GM21515 (cell line): ENCODE measurements at regions not wholly inside any gene's neighbourhood (a gene's known extent, or its start where the extent isn't known, plus 50 kb on each side); places are given as distances from the start of the nearest gene placed in this dataset.

Source experiments
- ATAC-seq: cut with Tn5 transposase; IDR thresholded peaks from one replicate; pipeline ENCODE4 v1.9.1; 2021; ENCODE audit not compliant: unreplicated experiment

DNA sequence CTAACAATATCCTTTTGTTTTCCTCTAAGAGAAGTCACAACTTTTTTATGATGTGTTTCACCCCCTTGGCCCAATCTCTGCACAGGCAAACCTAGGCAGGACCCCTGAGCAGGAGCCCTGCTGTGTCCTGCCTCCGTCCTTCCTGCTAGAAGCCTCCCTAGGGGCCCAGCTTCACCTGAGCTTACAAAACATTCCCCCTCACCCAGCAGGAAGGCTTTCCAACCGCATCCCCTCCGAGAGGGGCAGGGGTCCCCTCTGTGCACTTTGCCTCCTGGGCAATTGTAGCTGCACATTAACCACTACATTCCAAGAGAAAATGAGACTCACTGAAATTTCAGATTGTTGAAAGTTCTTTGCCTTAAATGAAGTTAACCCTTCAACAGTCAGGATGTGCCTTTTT lies 176.2 kb downstream of the IRX2 start:
- ATAC-seq = no peak

DNA sequence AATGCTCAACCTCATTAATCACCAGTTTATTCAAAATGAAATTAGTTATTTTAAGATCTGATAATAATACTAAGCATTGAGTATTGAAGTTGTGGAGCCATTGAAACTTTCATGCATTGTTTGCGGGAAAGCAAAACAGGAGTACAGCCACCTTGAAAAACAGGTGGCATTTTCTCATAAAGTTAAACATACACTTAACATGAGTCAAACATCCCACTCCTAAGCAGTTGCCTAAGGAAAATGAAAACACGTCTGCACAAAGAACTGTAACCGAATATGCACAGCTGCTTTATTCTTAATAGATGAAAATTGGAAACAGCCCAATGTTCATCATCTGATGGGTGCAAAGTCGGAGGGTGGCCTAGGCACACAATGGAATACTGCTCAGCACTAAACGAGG lies 177.3 kb downstream of the IRX2 start:
- no peak for ATAC-seq

DNA sequence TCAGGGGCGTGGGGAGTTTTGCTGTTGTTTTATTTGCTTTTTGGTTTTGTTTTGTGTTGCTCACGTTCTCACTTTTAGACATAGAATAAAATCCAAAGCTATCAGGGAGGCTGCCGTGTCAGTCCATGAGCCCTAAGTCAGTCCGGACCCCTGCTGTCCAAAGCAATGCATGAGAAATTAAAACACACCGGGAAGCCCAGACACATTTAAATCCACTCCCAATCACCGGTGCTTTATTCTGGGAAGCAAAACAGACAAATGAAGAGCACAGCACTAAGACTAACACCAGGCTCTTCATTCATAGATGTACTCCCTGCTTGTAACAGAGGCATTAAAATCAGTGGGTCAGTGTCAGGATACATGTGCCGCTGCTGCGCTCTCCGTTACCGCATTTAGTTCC lies 180.9 kb downstream of the IRX2 start:
- ATAC-seq = no peak

DNA sequence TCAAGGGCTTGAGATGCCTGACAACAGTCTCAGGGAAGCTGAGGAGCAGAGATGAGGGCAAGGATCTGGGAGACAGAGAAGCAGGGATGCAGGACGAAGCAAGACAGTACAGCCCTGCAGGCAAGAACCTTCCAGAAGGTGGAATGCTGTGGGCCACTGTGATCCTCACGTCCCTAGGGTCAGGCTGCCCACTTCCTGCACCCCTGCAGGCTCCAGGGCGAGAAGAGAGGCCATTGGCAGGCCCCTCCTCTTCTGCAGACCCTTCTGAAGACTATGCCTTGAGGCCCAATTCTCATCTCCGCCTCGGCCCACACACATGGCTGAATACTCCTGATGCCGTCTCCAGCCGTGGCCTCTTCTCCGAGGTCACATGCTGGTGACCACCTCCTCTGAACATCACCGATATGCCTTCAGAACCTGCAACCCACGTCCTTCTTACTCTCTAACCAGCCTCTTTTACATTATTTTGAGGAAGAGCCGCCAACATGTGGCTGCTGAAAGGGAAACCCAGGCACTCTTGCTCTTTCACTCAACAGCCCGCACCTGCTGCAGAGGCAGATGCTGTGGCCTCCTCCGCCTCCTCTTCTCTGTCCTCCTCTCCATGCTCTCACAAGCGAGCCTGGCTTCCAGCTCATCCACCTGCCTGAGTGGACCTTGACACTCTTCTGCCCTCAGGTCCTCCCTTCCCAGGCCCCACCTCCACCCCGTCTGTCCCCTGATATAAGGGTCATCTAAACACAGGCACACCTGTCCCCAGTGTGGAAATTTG lies 181.5 kb downstream of the IRX2 start:
- no peak for ATAC-seq

DNA sequence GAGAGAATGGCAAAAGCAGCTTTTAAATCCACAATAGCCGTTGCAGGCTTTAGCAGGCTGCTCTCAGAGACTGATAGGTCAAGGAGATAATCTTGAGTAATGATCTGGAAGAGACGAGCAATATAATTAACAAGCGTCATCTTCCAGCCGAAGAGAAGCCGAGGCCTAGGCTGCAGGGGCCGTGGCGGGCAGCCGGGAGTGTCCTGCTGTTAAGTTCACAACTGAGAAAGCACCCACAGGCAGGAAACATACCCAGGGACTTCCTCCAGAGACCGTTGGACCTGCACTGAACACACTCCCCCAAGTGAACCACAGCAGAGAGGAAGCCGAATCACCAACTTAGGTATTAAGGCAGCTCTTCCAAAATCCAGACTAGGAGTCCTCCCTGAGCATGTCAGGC lies 182.3 kb downstream of the IRX2 start:
- ATAC-seq = no peak

DNA sequence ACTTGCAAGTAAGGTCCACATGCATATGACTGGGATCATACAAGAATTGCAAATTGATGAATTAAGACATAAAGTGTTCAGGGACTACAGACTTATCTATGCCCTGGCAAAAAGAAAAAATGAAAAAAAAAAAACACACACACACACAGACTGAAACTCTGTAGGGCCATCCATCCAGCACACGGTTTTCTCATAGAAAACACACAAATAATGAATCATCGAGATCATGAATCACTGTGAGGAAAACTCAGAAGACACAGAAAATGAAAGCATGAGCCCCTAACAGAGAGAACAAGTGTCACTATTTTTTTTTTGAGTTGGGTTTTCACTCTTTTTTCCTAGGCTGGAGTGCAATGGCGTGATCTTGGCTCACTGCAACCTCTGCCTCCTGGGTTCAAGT lies 185.2 kb downstream of the IRX2 start:
- ATAC-seq = no peak

DNA sequence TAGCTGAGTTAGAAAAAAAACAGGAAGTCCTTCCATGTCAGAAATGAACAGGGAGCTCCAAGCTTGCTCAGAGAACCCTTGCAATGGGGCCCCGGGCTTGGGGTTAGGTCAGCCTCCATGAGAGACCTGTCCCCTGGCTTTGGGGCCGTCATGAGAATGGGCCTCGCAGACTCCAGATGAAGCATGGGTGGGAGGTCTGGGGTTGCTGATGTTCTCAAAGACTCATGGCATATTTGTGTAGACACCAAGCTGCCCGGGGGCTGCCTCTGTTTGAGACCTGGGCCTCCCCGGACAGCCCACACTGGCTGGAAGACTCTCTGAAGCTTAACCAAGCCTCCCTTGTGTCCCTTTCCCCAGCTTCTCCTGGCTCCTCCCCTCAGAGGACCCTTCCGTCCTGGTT lies 186.3 kb downstream of the IRX2 start:
- ATAC-seq = no peak

DNA sequence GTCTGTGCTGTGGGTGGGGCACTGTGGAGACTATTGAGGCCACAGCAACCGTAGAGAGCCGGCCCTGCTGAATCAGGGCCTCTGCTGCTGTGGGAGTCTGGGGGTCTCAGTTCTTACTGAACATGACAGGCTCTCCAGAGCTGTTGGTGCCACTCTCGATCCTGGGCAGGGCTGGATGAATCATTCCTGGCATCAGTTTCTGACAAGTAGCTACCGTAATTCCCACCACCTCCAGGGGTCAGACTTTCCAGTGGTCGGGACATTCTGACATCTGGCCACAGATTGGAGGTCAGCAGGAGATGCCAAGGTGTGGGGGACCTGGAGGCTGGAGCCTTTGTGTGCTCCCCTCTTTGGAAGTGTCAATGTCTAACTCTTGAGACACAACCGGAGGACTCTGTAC lies 188.4 kb downstream of the IRX2 start:
- ATAC-seq = no peak

DNA sequence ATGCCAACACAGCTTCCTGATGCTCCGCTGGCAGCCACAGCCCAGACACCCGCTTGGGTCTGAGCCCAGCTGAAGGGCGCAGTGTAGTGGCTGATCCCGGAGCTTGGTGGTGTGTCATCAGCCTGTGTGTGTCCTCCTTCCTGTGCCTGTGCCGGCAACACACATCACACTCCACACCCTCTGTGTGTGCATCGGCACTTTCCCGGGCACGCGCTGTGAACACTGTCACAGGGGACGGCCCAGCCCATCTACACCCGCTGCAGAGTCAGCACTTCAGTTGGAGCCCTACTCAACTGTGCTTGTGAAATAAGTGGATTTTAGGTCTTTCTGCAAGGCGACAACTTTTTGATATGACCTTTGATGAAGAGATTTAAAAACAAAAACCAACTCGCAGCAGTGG lies 189.4 kb downstream of the IRX2 start:
- no peak for ATAC-seq

DNA sequence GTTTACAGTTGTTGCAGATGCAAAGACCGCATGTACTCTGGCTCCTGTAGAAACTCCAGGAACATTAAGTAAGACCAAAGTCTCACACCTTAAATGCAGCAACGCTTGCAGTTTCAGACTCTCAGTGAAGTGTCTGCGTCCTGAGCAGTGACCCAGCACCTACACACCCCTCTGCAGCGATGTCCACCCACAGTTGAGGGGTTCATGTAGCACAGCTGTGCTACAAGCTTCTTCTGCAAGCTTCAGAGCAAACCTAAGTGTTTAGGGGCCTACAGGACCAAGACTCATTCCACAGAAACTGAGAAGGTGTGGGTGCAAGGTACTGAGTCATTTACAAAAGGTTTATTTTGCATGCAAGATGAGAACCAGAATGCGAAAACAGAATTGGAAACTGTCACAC lies 191.0 kb downstream of the IRX2 start:
- ATAC-seq = no peak

DNA sequence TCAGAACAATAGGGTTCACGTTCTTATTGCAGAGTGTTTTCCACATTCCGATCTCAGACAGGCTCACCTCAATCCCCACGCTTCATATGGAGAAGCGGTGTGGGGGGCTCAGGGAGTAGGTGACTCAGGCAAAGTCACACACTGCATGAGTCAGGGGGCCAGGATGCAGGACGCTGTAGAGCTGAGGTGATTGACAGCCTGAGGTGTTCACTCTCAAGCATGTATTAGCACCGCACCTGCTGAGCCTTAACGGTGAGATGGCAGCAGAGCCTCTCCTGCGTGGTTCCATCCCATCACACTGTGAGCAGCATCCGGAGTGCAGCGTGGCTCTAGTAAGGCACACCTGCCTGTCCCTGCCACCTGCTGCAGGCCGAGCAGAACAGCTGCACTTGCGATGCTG lies 194.0 kb downstream of the IRX2 start:
- ATAC-seq = no peak

DNA sequence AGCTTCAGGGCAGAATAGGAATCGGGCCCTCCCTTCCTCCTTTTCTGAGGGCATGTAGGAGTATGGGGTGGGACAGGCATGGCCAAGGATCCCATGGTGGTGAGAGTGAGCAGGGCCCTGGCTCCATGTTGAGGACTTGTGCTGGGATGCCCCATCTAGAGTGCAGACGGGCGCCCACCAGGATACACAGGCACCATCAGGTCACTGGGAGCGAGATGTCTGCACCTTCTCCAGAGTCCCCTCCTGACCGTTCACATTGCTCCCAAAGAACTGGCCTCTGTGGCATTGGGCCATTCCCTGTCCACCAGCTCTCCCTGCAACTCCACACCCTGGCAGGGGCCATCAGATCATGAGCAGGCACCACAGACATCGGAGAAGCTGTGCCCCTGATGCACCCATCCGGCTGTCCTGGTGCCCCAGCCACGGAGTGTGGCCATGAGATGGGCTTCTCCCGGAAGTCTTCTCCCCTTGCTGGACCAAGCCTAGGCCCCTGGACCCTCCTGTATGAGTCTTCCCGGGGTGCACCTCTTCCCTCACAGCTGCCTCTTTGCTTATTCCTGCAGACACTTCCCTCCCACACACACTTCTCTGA lies 195.0 kb downstream of the IRX2 start:
- no peak for ATAC-seq

DNA sequence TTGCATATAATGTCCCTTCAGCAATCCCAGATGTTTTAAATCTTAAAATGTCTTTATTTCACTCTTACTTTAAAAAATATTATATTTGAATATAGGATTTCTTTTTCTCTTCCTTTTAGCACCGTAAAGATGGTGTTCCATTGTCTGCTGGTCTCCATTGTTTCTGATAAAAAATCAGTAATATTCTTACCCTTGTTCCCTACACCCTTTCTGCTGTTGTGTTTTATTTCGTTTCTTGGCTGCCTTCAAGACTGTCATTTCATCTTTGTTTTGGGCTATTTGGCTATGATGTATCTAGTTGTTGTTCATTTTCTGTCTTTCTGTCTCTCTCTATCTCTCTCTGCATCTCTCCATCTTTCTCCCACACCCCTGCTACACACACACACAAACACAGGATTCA lies 197.9 kb downstream of the IRX2 start:
- ATAC-seq = no peak

DNA sequence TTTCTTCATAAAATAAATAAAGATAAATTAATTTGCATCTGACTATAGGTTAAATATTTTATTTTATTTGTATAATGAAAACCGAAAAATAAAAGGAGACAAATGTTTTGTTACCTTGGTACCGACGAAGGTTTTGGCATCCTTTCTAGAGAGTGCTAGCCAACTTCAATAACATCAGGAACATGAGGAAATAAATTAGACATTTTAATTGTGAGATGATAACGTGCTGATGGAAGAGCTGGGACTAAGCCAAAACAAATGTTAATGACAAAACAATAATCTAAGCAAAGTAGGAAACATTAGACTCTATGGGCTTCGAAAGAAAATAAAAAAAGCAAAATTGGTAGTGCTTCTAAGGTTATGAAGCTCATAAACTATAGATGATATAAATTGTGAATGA lies 201.0 kb downstream of the IRX2 start:
- ATAC-seq = no peak

DNA sequence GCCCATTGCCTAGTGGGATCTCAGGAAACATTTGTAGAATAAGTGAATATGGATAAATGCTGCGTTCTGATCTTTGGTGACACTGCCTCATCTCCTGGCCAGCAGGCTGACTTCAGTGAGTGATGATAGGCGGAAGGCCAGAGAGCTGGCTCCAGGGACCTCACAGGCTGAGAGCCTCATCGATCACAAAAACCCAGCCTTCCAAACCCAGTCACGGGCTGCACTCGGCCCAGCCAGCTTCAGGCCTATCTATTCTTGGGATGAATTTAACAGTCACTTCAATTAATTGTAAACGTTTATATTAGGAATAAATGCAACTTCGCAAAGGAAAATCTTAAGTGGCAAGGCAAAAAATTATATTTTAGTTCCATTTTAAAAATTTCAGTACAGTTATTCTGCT lies 201.6 kb downstream of the IRX2 start:
- ATAC-seq = no peak

DNA sequence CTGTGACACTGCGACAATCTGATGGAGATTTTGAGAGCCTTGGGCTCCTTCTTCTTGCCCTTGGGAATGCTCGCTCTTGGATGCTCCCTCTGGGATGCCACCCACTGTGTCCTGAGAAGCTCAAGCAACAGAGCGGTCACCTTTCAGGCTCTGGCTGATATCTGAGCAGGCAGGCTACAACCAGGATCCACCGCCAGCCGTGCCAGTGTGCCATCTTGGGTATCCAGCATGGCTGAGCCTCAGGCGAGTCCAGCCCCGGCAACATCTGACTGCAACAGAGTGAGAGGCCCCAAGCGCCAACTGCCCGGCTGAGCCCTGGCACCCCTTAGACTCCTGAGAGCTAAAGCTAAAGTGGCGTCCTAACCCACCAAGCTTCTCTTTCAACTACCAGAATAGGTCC lies 202.1 kb downstream of the IRX2 start:
- no peak for ATAC-seq

DNA sequence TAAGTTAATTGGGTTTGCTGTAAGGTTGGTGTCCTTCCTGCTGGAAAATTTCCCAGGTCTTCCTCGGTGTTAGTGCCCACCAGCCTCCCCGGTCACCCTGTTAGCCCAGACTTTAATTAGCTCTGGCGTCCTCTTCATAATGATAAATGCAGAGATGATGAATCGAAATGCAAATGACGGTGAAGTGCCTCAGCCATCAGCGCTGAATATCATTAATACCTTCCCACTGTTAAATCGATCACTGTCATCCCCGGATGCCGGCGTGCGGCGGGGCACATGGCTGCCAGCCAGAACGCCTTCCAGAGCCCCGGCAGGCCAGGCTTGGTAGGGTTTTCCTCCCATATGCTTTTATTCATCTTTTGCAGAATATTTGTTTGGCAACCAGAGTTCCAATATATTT lies 204.5 kb downstream of the IRX2 start:
- no peak for ATAC-seq

DNA sequence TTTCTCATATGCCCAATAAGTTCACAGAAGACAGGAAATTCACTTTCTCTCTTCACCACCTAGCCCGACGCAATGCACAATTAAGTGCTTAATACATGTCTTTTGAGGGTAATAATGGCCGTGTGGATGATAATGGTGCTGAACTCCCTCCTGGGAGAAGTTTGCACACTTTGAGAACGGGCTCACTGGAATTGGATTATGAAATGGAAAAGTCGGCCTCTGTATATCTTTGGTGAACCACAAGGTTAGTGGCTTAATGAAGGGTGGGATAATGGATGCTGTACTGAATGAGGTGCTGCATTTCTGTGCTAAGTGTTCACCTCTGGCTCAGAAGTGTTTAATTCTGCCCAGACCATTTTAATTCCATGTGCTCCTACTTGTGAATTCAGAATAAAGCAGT lies 207.5 kb downstream of the IRX2 start:
- no peak for ATAC-seq

DNA sequence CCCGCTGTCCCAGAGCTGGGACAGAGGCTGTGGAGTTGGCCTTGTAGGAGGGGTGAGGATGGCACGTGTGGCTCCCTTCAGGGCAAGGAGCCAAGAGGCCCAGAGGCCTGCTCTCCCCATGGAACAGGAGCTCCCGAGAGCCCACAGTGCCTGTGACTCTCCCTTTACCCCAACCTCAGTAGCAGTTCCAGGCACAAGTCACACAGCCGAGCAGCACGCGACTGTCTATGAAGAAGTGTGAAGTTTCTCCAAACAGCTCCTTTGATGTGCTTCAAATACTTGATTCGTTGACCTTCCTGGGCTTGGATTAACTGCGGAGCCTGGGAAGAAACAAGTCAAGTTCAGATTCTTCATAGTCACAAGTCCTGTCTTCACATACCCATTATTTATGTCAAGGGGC lies 208.7 kb downstream of the IRX2 start:
- no peak for ATAC-seq

DNA sequence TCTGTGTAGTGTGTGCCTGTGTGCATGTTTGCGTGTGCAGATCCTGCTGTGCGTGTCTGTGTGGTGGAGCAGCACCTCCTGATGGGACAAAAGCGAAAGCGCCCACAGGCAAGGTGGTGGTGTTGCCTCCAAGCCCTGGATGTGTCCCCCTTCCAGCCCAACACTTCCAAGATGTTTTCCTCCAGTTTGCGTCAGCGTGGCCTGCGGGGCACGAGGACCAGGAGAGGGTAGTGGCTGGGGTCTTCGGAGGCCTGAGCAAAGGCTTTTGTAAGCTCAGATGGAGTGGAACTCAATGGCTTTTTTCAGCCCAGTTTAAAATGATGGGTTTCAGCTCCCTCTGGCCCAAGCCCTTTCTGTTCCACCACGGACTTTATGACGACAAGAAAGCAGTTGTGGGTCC lies 209.5 kb downstream of the IRX2 start:
- ATAC-seq = no peak

DNA sequence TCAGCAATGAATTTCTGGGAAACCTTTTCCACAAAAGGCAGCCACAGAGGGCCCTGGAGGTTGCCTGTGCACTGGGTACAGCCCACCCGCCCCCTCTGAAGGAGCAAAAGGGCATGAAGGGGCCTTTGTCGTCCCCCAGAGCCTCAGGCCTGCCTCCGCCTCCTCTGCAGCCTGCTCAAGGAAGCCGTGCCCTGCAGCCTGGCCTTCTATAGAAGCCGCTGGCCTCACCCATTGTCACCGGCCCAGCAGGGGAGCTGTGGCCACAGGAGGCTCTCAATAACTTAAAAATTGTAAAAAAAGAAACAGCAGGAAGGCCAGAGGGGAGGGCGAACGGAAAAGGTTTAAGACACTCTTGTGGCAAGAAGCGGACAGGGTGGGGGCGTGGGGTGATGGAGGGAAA lies 213.3 kb downstream of the IRX2 start:
- no peak for ATAC-seq

DNA sequence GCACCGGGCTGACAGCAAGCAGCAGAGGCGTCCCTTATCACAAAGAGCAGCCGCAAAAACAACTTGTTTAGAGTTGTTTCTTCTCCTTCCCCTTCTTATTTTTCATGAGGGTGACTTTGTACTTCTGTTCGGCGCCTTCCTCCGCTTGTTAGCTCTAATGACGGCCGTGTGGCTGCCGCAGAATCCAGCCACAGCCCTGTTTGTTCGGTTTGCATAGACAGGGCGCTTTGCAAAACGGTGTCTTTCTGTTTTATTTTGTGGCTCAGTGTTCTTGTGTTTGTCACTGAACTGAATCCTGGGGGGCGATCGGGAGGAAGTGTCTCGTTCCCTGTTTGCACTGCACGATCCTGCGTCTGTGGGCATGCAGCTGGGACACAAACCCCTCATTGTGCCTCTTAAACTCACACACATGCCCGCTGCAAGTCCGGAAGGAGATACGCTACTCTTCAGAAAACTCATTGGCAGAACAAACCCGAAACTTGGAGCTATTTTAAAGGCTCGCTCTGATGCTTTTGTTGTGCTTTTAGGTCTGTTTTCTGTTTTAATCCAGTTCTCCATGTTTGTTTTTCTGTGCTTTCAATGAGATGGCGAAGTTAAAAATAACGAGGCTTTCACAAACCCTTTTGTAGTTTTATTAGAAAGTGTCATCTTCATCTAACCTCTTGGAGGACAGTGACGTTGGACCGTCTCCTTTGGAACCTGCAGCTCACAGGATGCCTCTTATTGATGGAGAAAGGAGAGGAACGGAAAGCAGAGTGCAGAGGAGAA lies 213.9 kb downstream of the IRX2 start:
- no peak for ATAC-seq
